HL-60 (cell line): ENCODE measurements at regions not wholly inside any gene's neighbourhood (a gene's known extent, or its start where the extent isn't known, plus 50 kb on each side); places are given as distances from the start of the nearest gene placed in this dataset.

ENCODE experiments used
- DNase-seq, 2 experiments: peaks; one replicate each; pipeline ENCODE4 v3.0.0-alpha.2; 2010 to 2020; ENCODE audit warnings: low read depth in 1 of 2, low spot score in 1 of 2
- H3K27ac ChIP-seq: fragments of 250-450 bp; sonication (Bioruptor Pico); replicated peaks from 2 replicates; pipeline ENCODE4 v1.5.1; 2020; ENCODE audit warnings: mild to moderate bottlenecking, moderate library complexity
- H3K27me3 ChIP-seq: fragments of 250-450 bp; sonication (Bioruptor Pico); 2 replicates; pipeline ENCODE4 v1.5.1; 2021; ENCODE audit warnings: mild to moderate bottlenecking, moderate library complexity; ENCODE audit not compliant: insufficient read depth, poor library complexity, severe bottlenecking
- H3K4me3 ChIP-seq: replicated peaks from 2 replicates; pipeline ENCODE4 v1.5.1; 2011; ENCODE audit warnings: mild to moderate bottlenecking, control low read depth, low read length; ENCODE audit not compliant: insufficient read depth
- GABPA ChIP-seq: IDR thresholded peaks from 2 replicates; pipeline ENCODE4 v1.6.1; 2012; ENCODE audit warnings: low read depth
- POLR2AphosphoS5 ChIP-seq: IDR thresholded peaks from 2 replicates; pipeline ENCODE4 v1.6.1; 2012; ENCODE audit warnings: low read depth
- SPI1 ChIP-seq: IDR thresholded peaks from 2 replicates; pipeline ENCODE4 v1.6.1; 2012; ENCODE audit warnings: low read depth, mild to moderate bottlenecking, borderline replicate concordance
- TF ChIP-seq, protein P1 (sequence below): IDR thresholded peaks from 2 replicates; pipeline ENCODE4 v1.6.1; 2012; ENCODE audit warnings: low read depth; ENCODE audit not compliant: insufficient replicate concordance
- TF ChIP-seq, protein P2 (sequence below): IDR thresholded peaks from one replicate; pipeline ENCODE4 v1.5.1; 2011; ENCODE audit warnings: low read length, control low read depth, inconsistent platforms; ENCODE audit not compliant: insufficient read depth

DNA sequence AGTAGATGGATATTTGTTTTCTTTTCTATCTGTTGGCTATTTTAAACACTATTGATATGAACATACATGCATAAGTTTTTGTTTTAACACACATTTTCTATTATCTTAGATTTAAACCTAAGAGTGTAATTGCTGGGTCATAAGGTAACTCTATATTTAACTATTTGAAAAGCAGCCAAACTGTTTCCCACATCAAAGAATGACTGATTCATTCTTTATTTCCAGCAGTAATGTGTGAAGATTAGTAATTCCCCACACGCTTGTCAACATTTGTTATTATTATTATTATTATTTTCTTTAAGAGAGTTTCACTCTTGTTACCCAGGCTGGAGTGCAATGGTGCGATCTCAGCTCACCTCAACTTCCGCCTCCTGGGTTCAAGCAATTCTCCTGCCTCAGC is 1495.8 kb downstream of the EFNA5 start:
- Histone ChIP-seq H3K27me3 (no peaks in the 10 kb centered on the region), H3K27ac (no peak overlapping the region), H3K4me3 (no peak overlapping the region)
- no peak for DNase-seq
- no peak for TF ChIP-seq POLR2AphosphoS5
- TF ChIP-seq, protein P1, sequence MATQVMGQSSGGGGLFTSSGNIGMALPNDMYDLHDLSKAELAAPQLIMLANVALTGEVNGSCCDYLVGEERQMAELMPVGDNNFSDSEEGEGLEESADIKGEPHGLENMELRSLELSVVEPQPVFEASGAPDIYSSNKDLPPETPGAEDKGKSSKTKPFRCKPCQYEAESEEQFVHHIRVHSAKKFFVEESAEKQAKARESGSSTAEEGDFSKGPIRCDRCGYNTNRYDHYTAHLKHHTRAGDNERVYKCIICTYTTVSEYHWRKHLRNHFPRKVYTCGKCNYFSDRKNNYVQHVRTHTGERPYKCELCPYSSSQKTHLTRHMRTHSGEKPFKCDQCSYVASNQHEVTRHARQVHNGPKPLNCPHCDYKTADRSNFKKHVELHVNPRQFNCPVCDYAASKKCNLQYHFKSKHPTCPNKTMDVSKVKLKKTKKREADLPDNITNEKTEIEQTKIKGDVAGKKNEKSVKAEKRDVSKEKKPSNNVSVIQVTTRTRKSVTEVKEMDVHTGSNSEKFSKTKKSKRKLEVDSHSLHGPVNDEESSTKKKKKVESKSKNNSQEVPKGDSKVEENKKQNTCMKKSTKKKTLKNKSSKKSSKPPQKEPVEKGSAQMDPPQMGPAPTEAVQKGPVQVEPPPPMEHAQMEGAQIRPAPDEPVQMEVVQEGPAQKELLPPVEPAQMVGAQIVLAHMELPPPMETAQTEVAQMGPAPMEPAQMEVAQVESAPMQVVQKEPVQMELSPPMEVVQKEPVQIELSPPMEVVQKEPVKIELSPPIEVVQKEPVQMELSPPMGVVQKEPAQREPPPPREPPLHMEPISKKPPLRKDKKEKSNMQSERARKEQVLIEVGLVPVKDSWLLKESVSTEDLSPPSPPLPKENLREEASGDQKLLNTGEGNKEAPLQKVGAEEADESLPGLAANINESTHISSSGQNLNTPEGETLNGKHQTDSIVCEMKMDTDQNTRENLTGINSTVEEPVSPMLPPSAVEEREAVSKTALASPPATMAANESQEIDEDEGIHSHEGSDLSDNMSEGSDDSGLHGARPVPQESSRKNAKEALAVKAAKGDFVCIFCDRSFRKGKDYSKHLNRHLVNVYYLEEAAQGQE: no peak
- no peak for TF ChIP-seq GABPA
- TF ChIP-seq, protein P2, sequence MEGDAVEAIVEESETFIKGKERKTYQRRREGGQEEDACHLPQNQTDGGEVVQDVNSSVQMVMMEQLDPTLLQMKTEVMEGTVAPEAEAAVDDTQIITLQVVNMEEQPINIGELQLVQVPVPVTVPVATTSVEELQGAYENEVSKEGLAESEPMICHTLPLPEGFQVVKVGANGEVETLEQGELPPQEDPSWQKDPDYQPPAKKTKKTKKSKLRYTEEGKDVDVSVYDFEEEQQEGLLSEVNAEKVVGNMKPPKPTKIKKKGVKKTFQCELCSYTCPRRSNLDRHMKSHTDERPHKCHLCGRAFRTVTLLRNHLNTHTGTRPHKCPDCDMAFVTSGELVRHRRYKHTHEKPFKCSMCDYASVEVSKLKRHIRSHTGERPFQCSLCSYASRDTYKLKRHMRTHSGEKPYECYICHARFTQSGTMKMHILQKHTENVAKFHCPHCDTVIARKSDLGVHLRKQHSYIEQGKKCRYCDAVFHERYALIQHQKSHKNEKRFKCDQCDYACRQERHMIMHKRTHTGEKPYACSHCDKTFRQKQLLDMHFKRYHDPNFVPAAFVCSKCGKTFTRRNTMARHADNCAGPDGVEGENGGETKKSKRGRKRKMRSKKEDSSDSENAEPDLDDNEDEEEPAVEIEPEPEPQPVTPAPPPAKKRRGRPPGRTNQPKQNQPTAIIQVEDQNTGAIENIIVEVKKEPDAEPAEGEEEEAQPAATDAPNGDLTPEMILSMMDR: no peak

DNA sequence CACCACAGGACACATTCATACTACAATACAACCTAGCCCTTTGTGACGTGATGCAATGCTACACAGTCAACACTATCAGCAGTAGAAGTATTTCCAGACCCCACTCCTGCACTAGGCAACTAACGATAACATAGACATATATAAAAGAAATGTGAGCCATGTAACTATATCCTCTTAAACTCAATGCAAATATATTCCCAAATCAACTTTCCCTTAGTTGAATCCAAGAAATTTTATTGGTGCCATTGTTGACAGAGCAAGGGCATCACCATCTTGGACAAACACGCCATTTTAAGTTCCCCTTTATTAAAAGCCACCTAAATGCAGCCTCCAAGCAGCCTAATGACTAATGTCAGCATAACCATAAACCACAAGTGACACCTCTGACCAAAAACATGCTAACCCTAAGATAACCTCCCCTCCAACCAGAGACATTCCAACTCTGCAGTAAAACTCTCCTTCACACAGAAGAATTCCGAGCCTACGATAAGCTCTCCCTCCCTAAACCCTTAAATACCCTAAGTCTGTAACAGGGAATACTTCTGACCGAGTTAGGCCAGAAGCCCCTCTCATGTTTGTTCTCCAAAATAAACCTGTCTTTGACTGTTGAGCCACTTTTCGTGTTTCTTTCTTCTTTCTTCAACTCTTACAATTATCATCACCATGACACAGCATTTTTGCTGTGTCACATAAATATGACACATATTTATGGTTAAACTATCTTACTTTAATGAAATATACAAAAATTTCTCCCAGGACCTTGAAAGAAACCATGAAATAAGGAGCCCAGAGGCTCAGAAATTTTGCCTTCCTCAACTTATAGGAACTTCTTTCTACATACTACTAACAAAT is 1497.8 kb downstream of the EFNA5 start:
- no peak overlapping the region for H3K27ac ChIP-seq
- no peaks in the 10 kb centered on the region for H3K27me3 ChIP-seq
- H3K4me3 ChIP-seq: no peak overlapping the region
- no peak for DNase-seq
- TF ChIP-seq POLR2AphosphoS5: no peak
- TF ChIP-seq, protein P2: no peak
- TF ChIP-seq SPI1: no peak
- TF ChIP-seq, protein P1: no peak
- no peak for TF ChIP-seq GABPA

DNA sequence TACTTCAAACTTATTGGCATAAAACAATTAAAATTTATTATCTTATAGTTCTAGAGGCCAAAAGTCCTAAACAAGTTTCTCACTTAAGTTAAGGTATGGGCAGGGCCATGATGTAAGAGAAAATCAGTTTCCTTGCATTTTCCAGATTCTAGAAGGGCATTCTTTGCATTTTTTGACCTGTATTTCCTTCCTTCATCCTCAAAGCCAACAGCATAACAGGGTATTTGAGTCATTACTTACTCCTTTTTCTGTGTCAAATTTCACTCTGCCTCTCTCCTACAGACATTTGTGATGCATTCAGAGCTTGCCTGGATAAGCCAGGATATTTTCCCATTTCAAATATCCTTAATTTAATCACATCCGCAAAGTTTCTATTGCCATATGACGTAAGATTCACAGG is 1499.0 kb downstream of the EFNA5 start:
- Histone ChIP-seq H3K4me3 (no peak overlapping the region), H3K27ac (no peak overlapping the region), H3K27me3 (no peaks in the 10 kb centered on the region)
- TF ChIP-seq, protein P2: no peak
- TF ChIP-seq, protein P1: no peak
- TF ChIP-seq SPI1: no peak
- no peak for TF ChIP-seq GABPA
- no peak for TF ChIP-seq POLR2AphosphoS5
- DNase-seq: no peak
